ENCODE measurements at regions not wholly inside any gene's neighbourhood (a gene's known extent, or its start where the extent isn't known, plus 50 kb on each side); places are given as distances from the start of the nearest gene placed in this dataset.

GRCh38 chr7:136807598-136807997 is 60.9 kb upstream of the CHRM2 start:
- no peak for TF ChIP-seq CTCF (IDR thresholded peaks at IDR 0.05)
- no peak for TF ChIP-seq EP300 (IDR thresholded peaks at IDR 0.05)
- TF ChIP-seq POLR2A (IDR thresholded peaks at IDR 0.05): no peak
- no peak for TF ChIP-seq POLR2AphosphoS5 (IDR thresholded peaks at IDR 0.05)
- Histone ChIP-seq H3K27me3 (no peaks in the 10 kb centered on the region), H3K4me1 (no peaks in the 10 kb centered on the region), H3K36me3 (no peaks in the 10 kb centered on the region), H3K27ac (no peak overlapping the region), H3K9me3 (peaks cover 0 to 11% (median 2%) of the 10 kb centered on the region in 4 donors), H3K4me3 (no peak overlapping the region)
- DNase-seq: peak in 1 of 2 donors; percentile 3
- intact Hi-C loops (cut with DNase I; ENCODE audit: low total_unique reads): no loop called here
- 29 to 77% (median 47%) methylated on average over 1 of the region's 1 CpG for WGBS, 5 donors

GRCh38 chr7:136803028-136803427 is 65.4 kb upstream of the CHRM2 start:
- H3K9me3 ChIP-seq: no peaks in the 10 kb centered on the region
- TF ChIP-seq CTCF (IDR thresholded peaks at IDR 0.05) (no peak), EP300 (IDR thresholded peaks at IDR 0.05) (no peak)
- H3K36me3 ChIP-seq: no peaks in the 10 kb centered on the region
- intact Hi-C loops (cut with DNase I; ENCODE audit: low total_unique reads): no loop called here
- H3K27me3 ChIP-seq: no peaks in the 10 kb centered on the region
- WGBS, 5 donors: 84 to 95% (median 92%) methylated on average over 2 of the region's 2 CpGs
- DNase-seq: no peak
- H3K27ac ChIP-seq: no peak overlapping the region
- no peak overlapping the region for H3K4me3 ChIP-seq
- H3K4me1 ChIP-seq: no peaks in the 10 kb centered on the region

- 71 to 82% (median 76%) methylated on average over 1 of the region's 1 CpG for WGBS, 5 donors
- H3K4me3 ChIP-seq: no peak overlapping the region
- no peaks in the 10 kb centered on the region for H3K36me3 ChIP-seq
- intact Hi-C loops (cut with DNase I; ENCODE audit: low total_unique reads): no loop called here
- no peaks in the 10 kb centered on the region for H3K4me1 ChIP-seq
- H3K27ac ChIP-seq: no peak overlapping the region
- TF ChIP-seq CTCF (IDR thresholded peaks at IDR 0.05): no peak
- no peak for TF ChIP-seq EP300 (IDR thresholded peaks at IDR 0.05)
- TF ChIP-seq POLR2AphosphoS5 (IDR thresholded peaks at IDR 0.05): no peak
- TF ChIP-seq POLR2A (IDR thresholded peaks at IDR 0.05): no peak
- peaks cover 0 to 4% (median 0%) of the 10 kb centered on the region in 4 donors for H3K9me3 ChIP-seq
- no peaks in the 10 kb centered on the region for H3K27me3 ChIP-seq
- DNase-seq: no peak
These were observed 84.5 kb upstream of the CHRM2 start for GRCh38 chr7:136783934-136784333.

- no peaks in the 10 kb centered on the region for H3K36me3 ChIP-seq
- DNase-seq: no peak
- H3K27me3 ChIP-seq: no peaks in the 10 kb centered on the region
- H3K4me3 ChIP-seq: no peak overlapping the region
- H3K4me1 ChIP-seq: no peaks in the 10 kb centered on the region
- TF ChIP-seq CTCF (IDR thresholded peaks at IDR 0.05) (no peak), EP300 (IDR thresholded peaks at IDR 0.05) (no peak), POLR2A (IDR thresholded peaks at IDR 0.05) (no peak), POLR2AphosphoS5 (IDR thresholded peaks at IDR 0.05) (no peak)
- peaks cover 9 to 30% (median 18%) of the 10 kb centered on the region in 4 donors for H3K9me3 ChIP-seq
- intact Hi-C loops (cut with DNase I; ENCODE audit: low total_unique reads): no loop called here
- no peak overlapping the region for H3K27ac ChIP-seq
- WGBS, 5 donors: 67 to 91% (median 79%) methylated on average over 3 of the region's 3 CpGs
These were observed 126.5 kb upstream of the CHRM2 start for GRCh38 chr7:136741941-136742340.

Measured in stomach (tissue), 8 donors.